Cardiac fibroblast (primary cell): ENCODE measurements at regions not wholly inside any gene's neighbourhood (a gene's known extent, or its start where the extent isn't known, plus 50 kb on each side); places are given as distances from the start of the nearest gene placed in this dataset.

Experiments
- DNase-seq, 2 donors: peaks; one replicate each; pipeline versions ENCODE4 v3.0.0 to v3.0.0-alpha.2; 2010; ENCODE audit warnings: low read depth in 2 of 2
- H3K4me3 ChIP-seq, 2 donors: replicated peaks in 1 of 2; 1 replicate in 1 of 2; 2 replicates in 1 of 2; pipeline ENCODE4 v1.5.1; 2011; ENCODE audit warnings: low read depth in 2 of 2, low read length in 2 of 2, mild to moderate bottlenecking in 2 of 2, moderate library complexity in 1 of 2
- CTCF ChIP-seq: IDR thresholded peaks from one replicate; pipeline ENCODE4 v1.5.1; 2011; ENCODE audit warnings: low read depth, mild to moderate bottlenecking, low read length, inconsistent platforms

- no peak for DNase-seq
- no peak for TF ChIP-seq CTCF
- H3K4me3 ChIP-seq, result no peak overlapping the region
These were observed 91.0 kb upstream of the FAM169A start for GRCh38 chr5:74957029-74957784.

GRCh38 chr5:74956278-74956677, 90.1 kb upstream of the FAM169A start:
- no peak for TF ChIP-seq CTCF
- no peak overlapping the region for H3K4me3 ChIP-seq
- no peak for DNase-seq

- H3K4me3 ChIP-seq, result no peak overlapping the region
- peak; percentile 41 to 57 for DNase-seq
- TF ChIP-seq CTCF, result no peak
These were observed 88.7 kb upstream of the FAM169A start for GRCh38 chr5:74954919-74955318.

GRCh38 chr5:74953937-74954720, 87.9 kb upstream of the FAM169A start:
- DNase-seq, result peak; percentile 24 to 55
- no peak overlapping the region for H3K4me3 ChIP-seq
- TF ChIP-seq CTCF, result no peak

- DNase-seq, result no peak
- no peak overlapping the region for H3K4me3 ChIP-seq
- TF ChIP-seq CTCF, result no peak
These were observed 87.4 kb upstream of the FAM169A start for GRCh38 chr5:74953554-74953936.

- DNase-seq, result no peak
- H3K4me3 ChIP-seq, result no peak overlapping the region
- no peak for TF ChIP-seq CTCF
These were observed 86.2 kb upstream of the FAM169A start for GRCh38 chr5:74952406-74952805.
